HCT116 (cell line): ENCODE measurements at regions not wholly inside any gene's neighbourhood (a gene's known extent, or its start where the extent isn't known, plus 50 kb on each side); places are given as distances from the start of the nearest gene placed in this dataset.

Experiments
- ATAC-seq: fragments of 200-7000 bp; cut with Tn5 transposase; 2 replicates; pipeline ENCODE4 v1.9.1; 2020; ENCODE audit warnings: mild to moderate bottlenecking, moderate library complexity
- BruUV-seq: library from RNA; stranded (reverse); fragments of 400-500 nt; replicated peaks from 2 replicates; lab custom pipeline; 2021; lab: Mats Ljungman, UMichigan
- CTCF ChIA-PET: fragments of 300-600 bp; sonication (Branson Sonifier 250); formaldehyde crosslinking; loops from one replicate; lab custom pipeline; 2021; ENCODE audit warnings: antibody characterized with exemption; lab: Charles Lee
- POLR2A ChIA-PET: fragments of 300-600, 350-600 bp; sonication (Branson Sonifier 250); formaldehyde crosslinking; loops from one replicate; lab custom pipeline; 2021; ENCODE audit warnings: antibody characterized with exemption; lab: Charles Lee
- RAD21 ChIA-PET, 2 experiments: fragments of 300-600 bp; sonication (Branson Sonifier 250); formaldehyde crosslinking; loops; one replicate each; lab custom pipeline; 2023; ENCODE audit warnings: low total read pairs in 2 of 2; ENCODE audit not compliant: uncharacterized antibody in 2 of 2, unreplicated experiment in 2 of 2, low non-redundant PET in 1 of 2; lab: Charles Lee
- DNase-seq: peaks from one replicate; pipeline ENCODE4 v3.0.0-alpha.2; 2010; ENCODE audit warnings: low read depth, low spot score
- H2AFZ ChIP-seq: fragments of 200-600 bp; shearing (Covaris generic), sonication (generic); 2 replicates; pipeline ENCODE4 v1.6.1; 2017; ENCODE audit warnings: low read depth, mixed run types, mixed read lengths, antibody characterized with exemption, low read length; ENCODE audit not compliant: poor library complexity, severe bottlenecking
- H3K27ac ChIP-seq: 2 replicates; pipeline ENCODE4 v1.5.1; 2012; ENCODE audit warnings: low read depth, low read length
- H3K27me3 ChIP-seq: fragments of 200-600 bp; sonication (generic); 2 replicates; pipeline ENCODE4 v1.6.1; 2016; ENCODE audit warnings: mixed run types, low read length, mixed read lengths; ENCODE audit not compliant: insufficient read depth
- H3K36me3 ChIP-seq, 2 experiments: fragments of 200-500 bp in 1 of 2; fragments of 200-600 bp in 1 of 2; sonication (Bioruptor generic) in 1 of 2; sonication (generic) in 1 of 2; 2 replicates each; pipeline versions ENCODE4 v1.5.1 to v1.6.1; 2014 to 2016; ENCODE audit warnings: low read length in 2 of 2, inconsistent platforms in 1 of 2, mixed read lengths in 1 of 2, mixed run types in 1 of 2; ENCODE audit not compliant: insufficient read depth in 2 of 2, control insufficient read depth in 1 of 2
- H3K4me1 ChIP-seq, 2 experiments: fragments of 200-600 bp in 1 of 2; sonication (generic) in 1 of 2; 2 replicates each; pipeline versions ENCODE4 v1.5.1 to v1.6.1; 2012 to 2017; ENCODE audit warnings: low read length in 2 of 2, inconsistent platforms in 1 of 2, mild to moderate bottlenecking in 1 of 2, mixed read lengths in 1 of 2, mixed run types in 1 of 2, moderate library complexity in 1 of 2; ENCODE audit not compliant: insufficient read depth in 2 of 2, control insufficient read depth in 1 of 2
- H3K4me2 ChIP-seq: fragments of 200-600 bp; sonication (generic); 2 replicates; pipeline ENCODE4 v1.6.1; 2017; ENCODE audit warnings: mixed run types, low read length, mixed read lengths
- H3K4me3 ChIP-seq, 2 experiments: fragments of 200-600 bp in 1 of 2; sonication (generic) in 1 of 2; replicated peaks in 1 of 2; 2 replicates each; pipeline ENCODE4 v1.5.1; 2011 to 2016; ENCODE audit warnings: low read length in 2 of 2, control low read depth in 1 of 2, low read depth in 1 of 2, mild to moderate bottlenecking in 1 of 2, mixed read lengths in 1 of 2, mixed run types in 1 of 2
- H3K79me2 ChIP-seq: fragments of 200-600 bp; sonication (generic); 2 replicates; pipeline ENCODE4 v1.6.1; 2017; ENCODE audit warnings: mild to moderate bottlenecking, mixed run types, low read length, moderate library complexity, mixed read lengths; ENCODE audit not compliant: insufficient read depth
- H3K9ac ChIP-seq: fragments of 200-600 bp; sonication (generic); 2 replicates; pipeline ENCODE4 v1.6.1; 2016; ENCODE audit warnings: low read length, mixed read lengths
- H3K9me2 ChIP-seq: fragments of 200-600 bp; sonication (generic), shearing (Covaris generic); 2 replicates; pipeline ENCODE4 v1.6.1; 2017; ENCODE audit warnings: mixed run types, mild to moderate bottlenecking, moderate library complexity; ENCODE audit not compliant: insufficient read depth
- H3K9me3 ChIP-seq, 2 experiments: fragments of 200-500 bp in 1 of 2; fragments of 200-600 bp in 1 of 2; sonication (Bioruptor generic) in 1 of 2; sonication (generic) in 1 of 2; 2 replicates each; pipeline ENCODE4 v1.6.1; 2014 to 2017; ENCODE audit warnings: low read length in 2 of 2, mixed read lengths in 2 of 2, inconsistent platforms in 1 of 2, low read depth in 1 of 2, mild to moderate bottlenecking in 1 of 2, mixed run types in 1 of 2, moderate library complexity in 1 of 2; ENCODE audit not compliant: control insufficient read depth in 1 of 2, insufficient read depth in 1 of 2
- H4K20me1 ChIP-seq: fragments of 200-600 bp; sonication (generic), shearing (Covaris generic); 2 replicates; pipeline ENCODE4 v1.6.1; 2017; ENCODE audit warnings: mixed run types, mild to moderate bottlenecking, moderate library complexity; ENCODE audit not compliant: insufficient read depth
- ATF3 ChIP-seq: IDR thresholded peaks from 2 replicates; pipeline ENCODE4 v1.6.1; 2012
- CBX3 ChIP-seq: IDR thresholded peaks from 2 replicates; pipeline ENCODE4 v1.6.1; 2012; ENCODE audit warnings: low read depth
- CEBPB ChIP-seq: IDR thresholded peaks from 2 replicates; pipeline ENCODE4 v1.6.1; 2012; ENCODE audit warnings: low read depth
- JUND ChIP-seq: IDR thresholded peaks from 2 replicates; pipeline ENCODE4 v1.6.1; 2012
- POLR2A ChIP-seq: IDR thresholded peaks from 2 replicates; pipeline ENCODE4 v1.7.0; 2011; ENCODE audit warnings: borderline replicate concordance; ENCODE audit not compliant: insufficient read depth, insufficient read length; ENCODE audit errors: extremely low read depth
- REST ChIP-seq: IDR thresholded peaks from 2 replicates; pipeline ENCODE4 v1.6.1; 2012; ENCODE audit warnings: low read depth
- SIN3A ChIP-seq: IDR thresholded peaks from 2 replicates; pipeline ENCODE4 v1.6.1; 2012; ENCODE audit warnings: low read depth
- SP1 ChIP-seq: IDR thresholded peaks from 2 replicates; pipeline ENCODE4 v1.6.1; 2012; ENCODE audit warnings: low read depth
- YY1 ChIP-seq: IDR thresholded peaks from 2 replicates; pipeline ENCODE4 v1.6.1; 2011; ENCODE audit warnings: low read length, low read depth, moderate library complexity, mild to moderate bottlenecking; ENCODE audit not compliant: insufficient replicate concordance; ENCODE audit errors: extremely low read depth
- ZNF274 ChIP-seq: fragments of 200-500 bp; sonication (Bioruptor generic); IDR thresholded peaks from 2 replicates; pipeline ENCODE4 v1.6.1; 2014; ENCODE audit warnings: mild to moderate bottlenecking, low read depth, low read length, inconsistent platforms
- intact Hi-C: fragments of 100-400 bp; cut with micrococcal nuclease; formaldehyde crosslinking; loops from 2 replicates; pipeline ENCODE4 v1.10.0; 2022

- Histone ChIP-seq H4K20me1 (no peaks in the 10 kb centered on the region), H3K9me2 (no peaks in the 10 kb centered on the region), H3K4me3 (no peak overlapping the region), H2AFZ (no peak overlapping the region), H3K27me3 (no peaks in the 10 kb centered on the region), H3K9ac (no peak overlapping the region), H3K79me2 (no peaks in the 10 kb centered on the region), H3K27ac (no peak overlapping the region), H3K36me3 (no peaks in the 10 kb centered on the region), H3K4me2 (no peak overlapping the region), H3K4me1 (no peaks in the 10 kb centered on the region), H3K9me3 (no peaks in the 10 kb centered on the region)
- DNase-seq (no peak), ATAC-seq (no peak)
- POLR2A ChIA-PET: no interaction called here
- TF ChIP-seq CEBPB: no peak
- no peak for TF ChIP-seq SIN3A
- TF ChIP-seq POLR2A: no peak
- no peak for TF ChIP-seq ATF3
- TF ChIP-seq CBX3: no peak
- no peak for TF ChIP-seq YY1
- TF ChIP-seq SP1: no peak
- no peak for TF ChIP-seq ZNF274
- no peak for TF ChIP-seq JUND
- TF ChIP-seq REST: no peak
- RAD21 ChIA-PET: no interaction called here
- intact Hi-C loops: no loop called here
- CTCF ChIA-PET: no interaction called here
- no TSS peak for BruUV-seq
Observed at GRCh38 chr9:79222483-79222882, 349.3 kb upstream of the TLE4 start.
